HL-60 (cell line): ENCODE measurements at regions not wholly inside any gene's neighbourhood (a gene's known extent, or its start where the extent isn't known, plus 50 kb on each side); places are given as distances from the start of the nearest gene placed in this dataset.

Experiments used
- DNase-seq, 2 experiments: peaks; one replicate each; pipeline ENCODE4 v3.0.0-alpha.2; 2010 to 2020; ENCODE audit warnings: low read depth in 1 of 2, low spot score in 1 of 2
- H3K27ac ChIP-seq: fragments of 250-450 bp; sonication (Bioruptor Pico); replicated peaks from 2 replicates; pipeline ENCODE4 v1.5.1; 2020; ENCODE audit warnings: mild to moderate bottlenecking, moderate library complexity
- H3K27me3 ChIP-seq: fragments of 250-450 bp; sonication (Bioruptor Pico); 2 replicates; pipeline ENCODE4 v1.5.1; 2021; ENCODE audit warnings: mild to moderate bottlenecking, moderate library complexity; ENCODE audit not compliant: insufficient read depth, poor library complexity, severe bottlenecking
- H3K4me3 ChIP-seq: replicated peaks from 2 replicates; pipeline ENCODE4 v1.5.1; 2011; ENCODE audit warnings: mild to moderate bottlenecking, control low read depth, low read length; ENCODE audit not compliant: insufficient read depth
- CTCF ChIP-seq: IDR thresholded peaks from one replicate; pipeline ENCODE4 v1.5.1; 2011; ENCODE audit warnings: low read length, control low read depth, inconsistent platforms; ENCODE audit not compliant: insufficient read depth
- GABPA ChIP-seq: IDR thresholded peaks from 2 replicates; pipeline ENCODE4 v1.6.1; 2012; ENCODE audit warnings: low read depth
- POLR2AphosphoS5 ChIP-seq: IDR thresholded peaks from 2 replicates; pipeline ENCODE4 v1.6.1; 2012; ENCODE audit warnings: low read depth
- REST ChIP-seq: IDR thresholded peaks from 2 replicates; pipeline ENCODE4 v1.6.1; 2012; ENCODE audit warnings: low read depth; ENCODE audit not compliant: insufficient replicate concordance
- SPI1 ChIP-seq: IDR thresholded peaks from 2 replicates; pipeline ENCODE4 v1.6.1; 2012; ENCODE audit warnings: low read depth, mild to moderate bottlenecking, borderline replicate concordance

- Histone ChIP-seq H3K27me3 (no peaks in the 10 kb centered on the region), H3K4me3 (no peak overlapping the region), H3K27ac (no peak overlapping the region)
- TF ChIP-seq GABPA, result no peak
- no peak for TF ChIP-seq POLR2AphosphoS5
- no peak for TF ChIP-seq SPI1
- no peak for DNase-seq
Measured at GRCh38 chr6:51487937-51488336, 599.5 kb downstream of the PKHD1 start.

GRCh38 chr6:51489133-51489532 lies 598.3 kb downstream of the PKHD1 start:
- Histone ChIP-seq H3K4me3 (no peak overlapping the region), H3K27me3 (no peaks in the 10 kb centered on the region), H3K27ac (no peak overlapping the region)
- no peak for DNase-seq
- TF ChIP-seq POLR2AphosphoS5 (no peak), REST (no peak), CTCF (no peak), SPI1 (no peak), GABPA (no peak)

GRCh38 chr6:51490101-51490500 lies 597.3 kb downstream of the PKHD1 start:
- no peak for DNase-seq
- Histone ChIP-seq H3K27me3 (no peaks in the 10 kb centered on the region), H3K4me3 (no peak overlapping the region), H3K27ac (no peak overlapping the region)
- TF ChIP-seq CTCF (no peak), SPI1 (no peak), REST (no peak), GABPA (no peak), POLR2AphosphoS5 (no peak)

GRCh38 chr6:51494342-51494741 lies 593.1 kb downstream of the PKHD1 start:
- Histone ChIP-seq H3K27me3 (no peaks in the 10 kb centered on the region), H3K27ac (no peak overlapping the region), H3K4me3 (no peak overlapping the region)
- TF ChIP-seq CTCF (no peak), GABPA (no peak), SPI1 (no peak), REST (no peak), POLR2AphosphoS5 (no peak)
- DNase-seq, result no peak
